ENCODE measurements at regions not wholly inside any gene's neighbourhood (a gene's known extent, or its start where the extent isn't known, plus 50 kb on each side); places are given as distances from the start of the nearest gene placed in this dataset.

DNA sequence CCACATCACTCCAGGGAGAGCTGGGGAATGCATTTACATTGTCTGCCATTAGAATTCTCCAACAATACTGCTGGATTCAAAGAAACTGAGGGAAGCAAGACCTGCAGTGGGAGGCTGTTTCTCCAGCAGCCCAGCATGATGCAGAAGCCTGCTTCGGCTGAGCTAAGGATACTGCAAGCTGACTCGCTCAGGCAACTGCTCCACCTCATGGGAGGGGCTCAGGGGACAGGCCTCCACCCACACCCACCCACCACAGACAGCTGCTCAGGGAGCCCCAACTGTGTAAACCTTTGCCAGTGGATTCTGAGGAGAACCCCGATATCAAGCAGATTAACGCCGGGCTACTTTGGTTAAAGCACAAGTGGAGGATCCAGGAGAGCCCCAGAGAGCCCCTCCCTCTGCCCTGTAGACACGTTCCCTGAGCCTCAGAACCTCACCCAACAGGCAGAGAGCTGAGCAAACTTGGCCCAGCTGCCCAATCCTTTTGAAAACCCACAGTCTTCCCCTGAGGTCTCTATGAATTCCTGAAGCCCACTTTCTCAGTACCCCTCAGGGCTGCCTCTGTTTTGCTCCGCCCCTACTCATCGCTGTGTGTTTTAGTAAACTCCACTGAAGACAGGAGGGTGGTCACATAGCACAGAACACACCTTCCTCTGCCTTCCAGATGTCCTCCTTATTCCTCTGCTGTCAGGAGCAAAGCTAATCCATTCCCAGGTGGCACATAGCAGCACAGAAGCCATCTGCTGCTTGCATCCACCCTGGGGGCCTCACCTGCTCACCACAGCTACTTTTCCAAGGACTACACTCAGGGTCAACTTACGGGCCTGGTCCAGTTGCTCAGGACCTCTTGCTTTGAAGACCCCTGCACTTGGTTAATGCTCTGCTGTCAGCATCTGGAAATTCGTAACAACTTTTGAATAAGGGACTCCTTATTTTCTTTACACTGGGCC is 269.0 kb downstream of the ABHD5 start:
- Histone ChIP-seq H3K27me3 (ENCODE audit: control insufficient read depth, insufficient read depth, low read length) (peaks cover 27% of the 10 kb centered on the region), H3K4me3 (ENCODE audit: low read depth, low read length) (no peak overlapping the region), H3K9me3 (ENCODE audit: control insufficient read depth, insufficient read depth, low read length) (no peaks in the 10 kb centered on the region), H3K27ac (ENCODE audit: low read depth, low read length) (no peak overlapping the region)
- DNase-seq (ENCODE audit: low read depth, low spot score) = no peak
- ChIA-PET CTCF (no interaction called here), POLR2A (no interaction called here)
- TF ChIP-seq, protein P1, sequence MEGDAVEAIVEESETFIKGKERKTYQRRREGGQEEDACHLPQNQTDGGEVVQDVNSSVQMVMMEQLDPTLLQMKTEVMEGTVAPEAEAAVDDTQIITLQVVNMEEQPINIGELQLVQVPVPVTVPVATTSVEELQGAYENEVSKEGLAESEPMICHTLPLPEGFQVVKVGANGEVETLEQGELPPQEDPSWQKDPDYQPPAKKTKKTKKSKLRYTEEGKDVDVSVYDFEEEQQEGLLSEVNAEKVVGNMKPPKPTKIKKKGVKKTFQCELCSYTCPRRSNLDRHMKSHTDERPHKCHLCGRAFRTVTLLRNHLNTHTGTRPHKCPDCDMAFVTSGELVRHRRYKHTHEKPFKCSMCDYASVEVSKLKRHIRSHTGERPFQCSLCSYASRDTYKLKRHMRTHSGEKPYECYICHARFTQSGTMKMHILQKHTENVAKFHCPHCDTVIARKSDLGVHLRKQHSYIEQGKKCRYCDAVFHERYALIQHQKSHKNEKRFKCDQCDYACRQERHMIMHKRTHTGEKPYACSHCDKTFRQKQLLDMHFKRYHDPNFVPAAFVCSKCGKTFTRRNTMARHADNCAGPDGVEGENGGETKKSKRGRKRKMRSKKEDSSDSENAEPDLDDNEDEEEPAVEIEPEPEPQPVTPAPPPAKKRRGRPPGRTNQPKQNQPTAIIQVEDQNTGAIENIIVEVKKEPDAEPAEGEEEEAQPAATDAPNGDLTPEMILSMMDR (IDR thresholded peaks at IDR 0.05; ENCODE audit: low read depth, low read length) = no peak

DNA sequence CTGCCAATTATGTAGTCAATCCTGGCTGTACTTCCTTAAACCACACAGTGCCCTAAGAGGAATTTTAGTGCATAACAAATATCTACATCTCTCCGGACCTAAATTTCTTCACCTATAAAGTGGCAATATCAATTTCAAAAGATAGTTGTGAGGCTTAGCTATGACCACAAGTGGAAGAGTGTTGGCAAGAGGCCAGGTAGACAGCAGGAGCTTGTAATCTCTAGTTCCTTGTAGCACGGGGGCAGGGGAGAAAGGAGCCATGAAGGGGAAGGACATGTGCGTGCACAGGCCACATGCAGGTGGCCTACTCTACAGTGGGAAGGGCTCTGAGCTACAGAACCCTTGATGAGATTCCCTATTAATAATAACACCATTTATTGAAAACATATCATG is 269.7 kb downstream of the ABHD5 start:
- H3K4me3 ChIP-seq (ENCODE audit: low read depth, low read length) = no peak overlapping the region
- DNase-seq (ENCODE audit: low read depth, low spot score) = no peak
- TF ChIP-seq, protein P1 (IDR thresholded peaks at IDR 0.05; ENCODE audit: low read depth, low read length) = no peak
- no peaks in the 10 kb centered on the region for H3K9me3 ChIP-seq (ENCODE audit: control insufficient read depth, insufficient read depth, low read length)
- peaks cover 22% of the 10 kb centered on the region for H3K27me3 ChIP-seq (ENCODE audit: control insufficient read depth, insufficient read depth, low read length)
- ChIA-PET CTCF (no interaction called here), POLR2A (no interaction called here)
- H3K27ac ChIP-seq (ENCODE audit: low read depth, low read length) = no peak overlapping the region

DNA sequence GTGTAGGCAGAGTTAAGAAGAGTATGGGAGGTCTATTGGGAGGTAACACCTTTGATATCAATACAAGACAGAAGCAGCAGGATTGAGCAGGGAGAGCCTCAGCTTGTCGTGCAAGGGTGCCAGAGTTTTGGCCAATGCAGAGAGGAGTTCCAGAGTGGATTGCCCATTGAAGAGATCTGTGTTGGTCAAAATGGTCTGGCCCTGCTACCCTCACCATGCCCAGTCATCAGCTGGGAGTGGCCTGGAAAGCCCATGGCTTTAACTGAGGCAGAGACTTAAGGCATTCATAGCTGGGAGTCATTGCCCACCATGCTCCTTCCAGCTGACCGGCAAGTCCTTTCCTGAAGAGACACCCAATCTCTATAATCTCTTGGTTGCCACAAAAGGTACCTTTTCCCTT is 271.3 kb downstream of the ABHD5 start:
- Histone ChIP-seq H3K9me3 (ENCODE audit: control insufficient read depth, insufficient read depth, low read length) (no peaks in the 10 kb centered on the region), H3K4me3 (ENCODE audit: low read depth, low read length) (no peak overlapping the region), H3K27ac (ENCODE audit: low read depth, low read length) (no peak overlapping the region), H3K27me3 (ENCODE audit: control insufficient read depth, insufficient read depth, low read length) (peaks cover 20% of the 10 kb centered on the region)
- ChIA-PET POLR2A (interaction anchor here (0.6 kb wide), 1 partner anchor 9 kb away, joined by 5 read pairs; no protein-coding TSS in a partner anchor), CTCF (interaction anchor here (1.1 kb wide), 1 partner anchor 239 kb away, joined by 3 read pairs; no protein-coding TSS in a partner anchor)
- TF ChIP-seq, protein P1 (IDR thresholded peaks at IDR 0.05; ENCODE audit: low read depth, low read length) = no peak
- DNase-seq (ENCODE audit: low read depth, low spot score) = no peak

DNA sequence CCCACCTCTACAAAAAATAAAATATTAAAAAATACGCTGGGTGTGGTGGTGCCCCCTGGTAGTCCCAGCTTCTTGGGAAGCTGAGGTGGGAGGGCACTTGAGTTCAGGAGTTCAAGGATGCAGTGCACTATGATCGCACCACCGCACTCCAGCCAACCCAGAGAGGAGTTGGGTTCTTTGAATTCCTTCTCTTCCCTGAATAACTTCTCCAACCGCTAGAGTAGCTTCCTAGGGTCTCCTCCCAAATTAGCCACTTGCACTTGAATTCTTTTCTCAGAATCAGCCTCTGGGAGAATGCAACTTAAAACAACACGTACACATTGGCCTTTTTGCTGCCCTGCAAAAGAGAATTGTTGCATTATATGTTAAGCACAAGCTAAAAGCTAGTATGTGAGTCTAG is 272.5 kb downstream of the ABHD5 start:
- ChIA-PET CTCF (no interaction called here), POLR2A (no interaction called here)
- no peak for DNase-seq (ENCODE audit: low read depth, low spot score)
- H3K27ac ChIP-seq (ENCODE audit: low read depth, low read length) = no peak overlapping the region
- H3K27me3 ChIP-seq (ENCODE audit: control insufficient read depth, insufficient read depth, low read length) = peaks cover 21% of the 10 kb centered on the region
- TF ChIP-seq, protein P1 (IDR thresholded peaks at IDR 0.05; ENCODE audit: low read depth, low read length) = no peak
- H3K4me3 ChIP-seq (ENCODE audit: low read depth, low read length) = no peak overlapping the region
- H3K9me3 ChIP-seq (ENCODE audit: control insufficient read depth, insufficient read depth, low read length) = no peaks in the 10 kb centered on the region

DNA sequence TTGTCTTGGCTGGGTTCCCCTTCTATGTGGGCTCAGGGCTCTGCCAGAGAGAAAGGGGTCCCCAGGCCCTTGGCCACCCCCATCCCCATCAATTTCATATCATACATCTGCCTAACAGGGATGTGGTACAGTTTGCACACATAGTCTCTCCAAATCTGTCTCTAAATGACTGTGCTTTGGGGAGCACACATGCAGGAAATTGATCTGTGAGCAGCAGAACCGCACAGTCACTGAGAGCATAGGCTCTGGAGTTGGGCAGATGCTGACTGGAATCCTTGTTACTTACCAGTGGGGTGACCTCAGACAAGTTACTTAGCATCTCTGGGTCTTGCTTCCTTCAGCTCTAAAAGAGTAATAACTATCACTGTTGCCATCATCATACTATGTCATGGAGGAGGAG is 273.9 kb downstream of the ABHD5 start:
- ChIA-PET CTCF (no interaction called here), POLR2A (no interaction called here)
- no peaks in the 10 kb centered on the region for H3K9me3 ChIP-seq (ENCODE audit: control insufficient read depth, insufficient read depth, low read length)
- TF ChIP-seq, protein P1 (IDR thresholded peaks at IDR 0.05; ENCODE audit: low read depth, low read length) = no peak
- no peak for DNase-seq (ENCODE audit: low read depth, low spot score)
- H3K4me3 ChIP-seq (ENCODE audit: low read depth, low read length) = no peak overlapping the region
- peaks cover 21% of the 10 kb centered on the region for H3K27me3 ChIP-seq (ENCODE audit: control insufficient read depth, insufficient read depth, low read length)
- no peak overlapping the region for H3K27ac ChIP-seq (ENCODE audit: low read depth, low read length)

All from AG04450 (cell line).